ENCODE measurements at regions not wholly inside any gene's neighbourhood (a gene's known extent, or its start where the extent isn't known, plus 50 kb on each side); places are given as distances from the start of the nearest gene placed in this dataset.

DNA sequence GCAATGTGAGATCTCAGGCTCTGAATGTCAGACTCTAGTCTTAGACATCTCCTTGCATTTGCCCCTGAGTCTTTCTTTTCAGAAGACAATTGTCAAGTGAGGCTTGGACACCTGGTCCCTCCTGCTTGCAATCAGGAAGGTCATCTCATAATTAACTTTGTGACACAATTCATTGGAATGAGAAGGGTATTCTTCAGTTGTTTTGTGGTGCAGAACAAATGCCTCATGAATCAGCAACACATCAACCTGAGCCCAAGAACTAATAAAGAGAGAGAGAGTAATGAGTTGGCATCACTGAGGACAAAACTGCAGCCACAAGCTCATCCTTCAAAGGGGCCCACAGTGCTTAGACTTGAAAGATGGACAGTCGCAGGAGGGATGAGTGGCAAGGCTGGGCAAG, 375.8 kb downstream of the INSC start:
- no peak for DNase-seq
- peaks cover 0 to 4% of the 10 kb centered on the region in 2 donors for H3K9me3 ChIP-seq (replicated peaks in 1 of 2; ENCODE audit: control insufficient read depth in 1 of 2, insufficient read depth in 1 of 2, low read length in 2 of 2)
- H3K4me3 ChIP-seq (replicated peaks in 1 of 3; ENCODE audit: low read depth in 2 of 3, low read length in 3 of 3): no peak overlapping the region
- no peaks in the 10 kb centered on the region for H3K79me2 ChIP-seq (ENCODE audit: insufficient read depth, low read length)
- H3K27me3 ChIP-seq (ENCODE audit: control insufficient read depth in 2 of 2, insufficient read depth in 2 of 2, low read length in 2 of 2): no peaks in the 10 kb centered on the region
- intact Hi-C loops (cut with micrococcal nuclease): no loop called here
- no peak overlapping the region for H3K9ac ChIP-seq (ENCODE audit: insufficient read depth, low read length, poor library complexity, severe bottlenecking)
- no peaks in the 10 kb centered on the region for H3K4me1 Mint-ChIP-seq
- H4K20me1 ChIP-seq (ENCODE audit: insufficient read depth, low read length): no peaks in the 10 kb centered on the region
- H3K4me3 Mint-ChIP-seq: no peak overlapping the region
- H3K4me2 ChIP-seq (replicated peaks; ENCODE audit: extremely low read depth, low read length, poor library complexity, severe bottlenecking): no peak overlapping the region
- H3K9me3 Mint-ChIP-seq: peaks cover 0 to 17% (median 6%) of the 10 kb centered on the region in 7 donors
- no peak overlapping the region for H3K27ac ChIP-seq (ENCODE audit: low read depth in 1 of 2, low read length in 2 of 2)
- no peak overlapping the region for H3K27ac Mint-ChIP-seq
- peaks cover 0 to 4% (median 2%) of the 10 kb centered on the region in 3 donors for H3K27me3 Mint-ChIP-seq (ENCODE audit: low read depth in 3 of 3)
- no peaks in the 10 kb centered on the region for H3K36me3 ChIP-seq (replicated peaks in 1 of 2; ENCODE audit: control insufficient read depth in 1 of 2, insufficient read depth in 2 of 2, low read length in 2 of 2)
- WGBS (ENCODE audit: insufficient coverage): 67% methylated on average over 1 of the region's 1 CpG
- no peaks in the 10 kb centered on the region for H3K4me1 ChIP-seq (ENCODE audit: control insufficient read depth in 1 of 2, insufficient read depth in 2 of 2, low read length in 2 of 2)
- no peaks in the 10 kb centered on the region for H3K36me3 Mint-ChIP-seq
- TF ChIP-seq, protein P1, sequence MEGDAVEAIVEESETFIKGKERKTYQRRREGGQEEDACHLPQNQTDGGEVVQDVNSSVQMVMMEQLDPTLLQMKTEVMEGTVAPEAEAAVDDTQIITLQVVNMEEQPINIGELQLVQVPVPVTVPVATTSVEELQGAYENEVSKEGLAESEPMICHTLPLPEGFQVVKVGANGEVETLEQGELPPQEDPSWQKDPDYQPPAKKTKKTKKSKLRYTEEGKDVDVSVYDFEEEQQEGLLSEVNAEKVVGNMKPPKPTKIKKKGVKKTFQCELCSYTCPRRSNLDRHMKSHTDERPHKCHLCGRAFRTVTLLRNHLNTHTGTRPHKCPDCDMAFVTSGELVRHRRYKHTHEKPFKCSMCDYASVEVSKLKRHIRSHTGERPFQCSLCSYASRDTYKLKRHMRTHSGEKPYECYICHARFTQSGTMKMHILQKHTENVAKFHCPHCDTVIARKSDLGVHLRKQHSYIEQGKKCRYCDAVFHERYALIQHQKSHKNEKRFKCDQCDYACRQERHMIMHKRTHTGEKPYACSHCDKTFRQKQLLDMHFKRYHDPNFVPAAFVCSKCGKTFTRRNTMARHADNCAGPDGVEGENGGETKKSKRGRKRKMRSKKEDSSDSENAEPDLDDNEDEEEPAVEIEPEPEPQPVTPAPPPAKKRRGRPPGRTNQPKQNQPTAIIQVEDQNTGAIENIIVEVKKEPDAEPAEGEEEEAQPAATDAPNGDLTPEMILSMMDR (IDR thresholded peaks at IDR 0.05): no peak
- no peak overlapping the region for H2AFZ ChIP-seq (ENCODE audit: insufficient read depth, low read depth, low read length, poor library complexity, severe bottlenecking)

DNA sequence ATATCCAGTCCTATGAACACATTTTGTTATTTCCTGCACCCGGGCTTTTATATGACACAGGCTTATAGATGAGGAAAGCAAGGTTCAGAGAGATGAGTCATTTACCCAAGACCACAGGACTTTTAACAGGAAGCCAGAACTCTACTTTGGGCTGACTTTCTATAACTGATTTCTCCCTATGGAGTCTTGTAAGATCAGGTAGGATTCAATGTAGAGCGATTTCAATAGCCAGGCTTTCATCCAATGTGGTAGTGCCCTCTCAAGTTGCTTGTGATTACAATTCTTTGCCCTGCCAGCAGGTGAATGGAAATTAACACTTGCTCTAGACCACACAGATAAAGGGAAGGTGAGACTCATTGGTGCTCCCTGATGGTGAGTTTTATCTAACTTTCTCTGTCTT, 378.3 kb downstream of the INSC start:
- Histone ChIP-seq H3K27me3 (ENCODE audit: control insufficient read depth in 2 of 2, insufficient read depth in 2 of 2, low read length in 2 of 2) (no peaks in the 10 kb centered on the region), H3K79me2 (ENCODE audit: insufficient read depth, low read length) (no peaks in the 10 kb centered on the region), H3K4me3 (replicated peaks in 1 of 3; ENCODE audit: low read depth in 2 of 3, low read length in 3 of 3) (no peak overlapping the region), H3K36me3 (replicated peaks in 1 of 2; ENCODE audit: control insufficient read depth in 1 of 2, insufficient read depth in 2 of 2, low read length in 2 of 2) (no peaks in the 10 kb centered on the region), H3K27ac (ENCODE audit: low read depth in 1 of 2, low read length in 2 of 2) (no peak overlapping the region), H3K9ac (ENCODE audit: insufficient read depth, low read length, poor library complexity, severe bottlenecking) (no peak overlapping the region), H4K20me1 (ENCODE audit: insufficient read depth, low read length) (no peaks in the 10 kb centered on the region), H2AFZ (ENCODE audit: insufficient read depth, low read depth, low read length, poor library complexity, severe bottlenecking) (no peak overlapping the region), H3K4me1 (ENCODE audit: control insufficient read depth in 1 of 2, insufficient read depth in 2 of 2, low read length in 2 of 2) (no peaks in the 10 kb centered on the region), H3K9me3 (replicated peaks in 1 of 2; ENCODE audit: control insufficient read depth in 1 of 2, insufficient read depth in 1 of 2, low read length in 2 of 2) (peaks cover 0 to 4% of the 10 kb centered on the region in 2 donors), H3K4me2 (replicated peaks; ENCODE audit: extremely low read depth, low read length, poor library complexity, severe bottlenecking) (no peak overlapping the region)
- WGBS (ENCODE audit: insufficient coverage): no CpG with 5 or more reads among the region's 2 CpGs
- intact Hi-C loops (cut with micrococcal nuclease): no loop called here
- no peak overlapping the region for H3K4me3 Mint-ChIP-seq
- peaks cover 2 to 20% (median 6%) of the 10 kb centered on the region in 7 donors for H3K9me3 Mint-ChIP-seq
- H3K4me1 Mint-ChIP-seq: no peaks in the 10 kb centered on the region
- H3K27me3 Mint-ChIP-seq (ENCODE audit: low read depth in 3 of 3): peaks cover 2 to 7% (median 5%) of the 10 kb centered on the region in 3 donors
- no peak overlapping the region for H3K27ac Mint-ChIP-seq
- H3K36me3 Mint-ChIP-seq: no peaks in the 10 kb centered on the region
- no peak for DNase-seq
- TF ChIP-seq, protein P1 (IDR thresholded peaks at IDR 0.05): no peak
